Liver (tissue), 8 donors: ENCODE measurements at regions not wholly inside any gene's neighbourhood (a gene's known extent, or its start where the extent isn't known, plus 50 kb on each side); places are given as distances from the start of the nearest gene placed in this dataset.

Source experiments
- DNase-seq: peaks from one replicate; pipeline ENCODE4 v3.0.0-alpha.2; 2017; ENCODE audit warnings: low spot score
- H3K27ac ChIP-seq, 2 donors: one replicate each; pipeline ENCODE4 v1.7.0; 2013; ENCODE audit warnings: inconsistent platforms in 2 of 2, low read length in 2 of 2, control low read depth in 1 of 2, low read depth in 1 of 2, mild to moderate bottlenecking in 1 of 2
- H3K27me3 ChIP-seq, 4 donors: one replicate each; pipeline versions ENCODE4 v1.6.1 to v1.7.0; 2013; ENCODE audit warnings: low read length in 3 of 4, inconsistent platforms in 1 of 4, mild to moderate bottlenecking in 1 of 4, moderate library complexity in 1 of 4; ENCODE audit not compliant: control insufficient read depth in 4 of 4, insufficient read depth in 4 of 4
- H3K36me3 ChIP-seq, 4 donors: one replicate each; pipeline versions ENCODE4 v1.6.1 to v1.7.0; 2013; ENCODE audit warnings: low read length in 3 of 4, mild to moderate bottlenecking in 3 of 4, low read depth in 1 of 4, moderate library complexity in 1 of 4; ENCODE audit not compliant: control insufficient read depth in 4 of 4, insufficient read depth in 3 of 4
- H3K4me1 ChIP-seq, 4 donors: one replicate each; pipeline versions ENCODE4 v1.6.1 to v1.7.0; 2013; ENCODE audit warnings: low read length in 3 of 4, mild to moderate bottlenecking in 3 of 4, moderate library complexity in 1 of 4; ENCODE audit not compliant: control insufficient read depth in 4 of 4, insufficient read depth in 4 of 4
- H3K4me3 ChIP-seq, 3 donors: one replicate each; pipeline versions ENCODE4 v1.6.1 to v1.7.0; 2013; ENCODE audit warnings: low read length in 3 of 3, control low read depth in 1 of 3, low read depth in 1 of 3, mild to moderate bottlenecking in 1 of 3
- H3K9ac ChIP-seq, 2 donors: one replicate each; pipeline ENCODE4 v1.7.0; 2013; ENCODE audit warnings: low read length in 2 of 2, mild to moderate bottlenecking in 2 of 2, moderate library complexity in 2 of 2, control low read depth in 1 of 2, low read depth in 1 of 2
- H3K9me3 ChIP-seq, 4 donors: one replicate each; pipeline versions ENCODE4 v1.6.1 to v1.7.0; 2013; ENCODE audit warnings: low read length in 3 of 4; ENCODE audit not compliant: control insufficient read depth in 4 of 4
- EGR1 ChIP-seq, 2 donors: IDR thresholded peaks; 2 replicates each; pipeline ENCODE4 v1.6.1; 2016 to 2018; ENCODE audit warnings: antibody characterized with exemption in 2 of 2, low read depth in 2 of 2
- FOXA1 ChIP-seq: IDR thresholded peaks from 2 replicates; pipeline ENCODE4 v1.6.1; 2016; ENCODE audit warnings: antibody characterized with exemption
- FOXA2 ChIP-seq: IDR thresholded peaks from 2 replicates; pipeline ENCODE4 v1.6.1; 2016; ENCODE audit warnings: antibody characterized with exemption
- GABPA ChIP-seq, 2 donors: IDR thresholded peaks in 1 of 2; conservative IDR thresholded peaks in 1 of 2; 2 replicates each; pipeline ENCODE4 v1.6.1; 2016; ENCODE audit warnings: antibody characterized with exemption in 2 of 2, mild to moderate bottlenecking in 1 of 2, moderate library complexity in 1 of 2
- HNF4A ChIP-seq, 2 donors: conservative IDR thresholded peaks; 2 replicates each; pipeline ENCODE4 v1.6.1; 2016; ENCODE audit warnings: antibody characterized with exemption in 2 of 2, mild to moderate bottlenecking in 2 of 2
- HNF4G ChIP-seq: IDR thresholded peaks from 2 replicates; pipeline ENCODE4 v1.6.1; 2016; ENCODE audit warnings: antibody characterized with exemption
- JUND ChIP-seq, 2 donors: IDR thresholded peaks; 2 replicates each; pipeline ENCODE4 v1.6.1; 2016; ENCODE audit warnings: antibody characterized with exemption in 2 of 2
- NR2F2 ChIP-seq: IDR thresholded peaks from 2 replicates; pipeline ENCODE4 v1.6.1; 2016; ENCODE audit warnings: antibody characterized with exemption
- RAD21 ChIP-seq, 2 donors: IDR thresholded peaks; 2 replicates each; pipeline ENCODE4 v1.6.1; 2016; ENCODE audit warnings: antibody characterized with exemption in 2 of 2, mild to moderate bottlenecking in 2 of 2
- RXRA ChIP-seq, 2 donors: IDR thresholded peaks; 2 replicates each; pipeline ENCODE4 v1.6.1; 2017 to 2018; ENCODE audit warnings: antibody characterized with exemption in 2 of 2, mild to moderate bottlenecking in 1 of 2
- SP1 ChIP-seq: IDR thresholded peaks from 2 replicates; pipeline ENCODE4 v1.6.1; 2018; ENCODE audit warnings: antibody characterized with exemption, mild to moderate bottlenecking
- TAF1 ChIP-seq: conservative IDR thresholded peaks from 2 replicates; pipeline ENCODE4 v1.6.1; 2016; ENCODE audit warnings: antibody characterized with exemption, mild to moderate bottlenecking
- YY1 ChIP-seq: IDR thresholded peaks from 2 replicates; pipeline ENCODE4 v1.6.1; 2016; ENCODE audit warnings: antibody characterized with exemption, mild to moderate bottlenecking
- WGBS: extraction: QIAGEN DNeasy Blood & Tissue Kit; methylation state at CpG from one replicate; pipeline ENCODE4 v1.1.7; 2013; 5-methylcytosine and 5-hydroxymethylcytosine counted together
- TF ChIP-seq, protein P1 (sequence below): IDR thresholded peaks from 2 replicates; pipeline ENCODE4 v1.6.1; 2016; ENCODE audit warnings: antibody characterized with exemption
- TF ChIP-seq, protein P2 (sequence below): IDR thresholded peaks from 2 replicates; pipeline ENCODE4 v1.6.1; 2016; ENCODE audit warnings: antibody characterized with exemption
- TF ChIP-seq, protein P3 (sequence below): IDR thresholded peaks from 2 replicates; pipeline ENCODE4 v1.6.1; 2016; ENCODE audit warnings: antibody characterized with exemption
- TF ChIP-seq, protein P4 (sequence below): fragments of 150-350 bp; IDR thresholded peaks from 2 replicates; pipeline ENCODE4 v1.5.1; 2017; ENCODE audit warnings: improper control_type of control experiment, low read depth, low read length; ENCODE audit not compliant: missing input control
- TF ChIP-seq, protein P5 (sequence below): IDR thresholded peaks from 2 replicates; pipeline ENCODE4 v1.6.1; 2016; ENCODE audit warnings: antibody characterized with exemption, mild to moderate bottlenecking
- donor health status: healthy.
- donor health status: healthy.
- donor health status: healthy.
- donor health status: healthy.
- donor health status: healthy.

DNA sequence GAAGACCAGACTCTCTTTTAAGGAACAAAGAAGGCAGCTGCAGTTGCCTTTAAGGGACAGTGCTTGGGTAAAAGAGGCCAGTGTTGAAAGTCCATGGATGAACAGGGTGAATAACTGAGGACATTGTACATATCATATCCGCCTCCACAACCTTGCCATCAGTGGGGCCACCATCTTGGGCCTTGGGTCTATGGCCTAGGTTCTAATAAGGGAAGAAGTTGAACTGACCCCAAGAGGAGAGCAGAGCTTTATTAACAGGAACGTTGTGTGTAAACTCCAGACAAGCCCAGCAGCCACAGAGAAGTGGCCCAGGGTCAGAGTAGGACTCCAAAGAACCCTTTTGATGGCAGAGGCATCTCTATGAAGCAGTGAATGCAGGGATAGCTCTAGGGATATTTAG, 332.8 kb downstream of the CYP26B1 start:
- H3K9me3 ChIP-seq = no peaks in the 10 kb centered on the region
- TF ChIP-seq NR2F2 (no peak), GABPA (IDR thresholded peaks at IDR 0.05 in 1 of 2, conservative IDR thresholded peaks at IDR 0.05 in 1 of 2) (no peak), TAF1 (no peak), HNF4G (no peak), EGR1 (IDR thresholded peaks at IDR 0.05; ENCODE audit: low read depth in 2 of 2) (no peak), FOXA2 (no peak), SP1 (no peak), HNF4A (conservative IDR thresholded peaks at IDR 0.05) (no peak), JUND (IDR thresholded peaks at IDR 0.05) (no peak)
- TF ChIP-seq, protein P1, sequence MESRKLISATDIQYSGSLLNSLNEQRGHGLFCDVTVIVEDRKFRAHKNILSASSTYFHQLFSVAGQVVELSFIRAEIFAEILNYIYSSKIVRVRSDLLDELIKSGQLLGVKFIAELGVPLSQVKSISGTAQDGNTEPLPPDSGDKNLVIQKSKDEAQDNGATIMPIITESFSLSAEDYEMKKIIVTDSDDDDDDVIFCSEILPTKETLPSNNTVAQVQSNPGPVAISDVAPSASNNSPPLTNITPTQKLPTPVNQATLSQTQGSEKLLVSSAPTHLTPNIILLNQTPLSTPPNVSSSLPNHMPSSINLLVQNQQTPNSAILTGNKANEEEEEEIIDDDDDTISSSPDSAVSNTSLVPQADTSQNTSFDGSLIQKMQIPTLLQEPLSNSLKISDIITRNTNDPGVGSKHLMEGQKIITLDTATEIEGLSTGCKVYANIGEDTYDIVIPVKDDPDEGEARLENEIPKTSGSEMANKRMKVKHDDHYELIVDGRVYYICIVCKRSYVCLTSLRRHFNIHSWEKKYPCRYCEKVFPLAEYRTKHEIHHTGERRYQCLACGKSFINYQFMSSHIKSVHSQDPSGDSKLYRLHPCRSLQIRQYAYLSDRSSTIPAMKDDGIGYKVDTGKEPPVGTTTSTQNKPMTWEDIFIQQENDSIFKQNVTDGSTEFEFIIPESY = no peak
- TF ChIP-seq, protein P2, sequence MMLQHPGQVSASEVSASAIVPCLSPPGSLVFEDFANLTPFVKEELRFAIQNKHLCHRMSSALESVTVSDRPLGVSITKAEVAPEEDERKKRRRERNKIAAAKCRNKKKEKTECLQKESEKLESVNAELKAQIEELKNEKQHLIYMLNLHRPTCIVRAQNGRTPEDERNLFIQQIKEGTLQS = no peak
- TF ChIP-seq, protein P3, sequence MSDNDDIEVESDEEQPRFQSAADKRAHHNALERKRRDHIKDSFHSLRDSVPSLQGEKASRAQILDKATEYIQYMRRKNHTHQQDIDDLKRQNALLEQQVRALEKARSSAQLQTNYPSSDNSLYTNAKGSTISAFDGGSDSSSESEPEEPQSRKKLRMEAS = no peak
- WGBS = 80% methylated on average over 2 of the region's 2 CpGs
- no peak overlapping the region for H3K27ac ChIP-seq
- H3K4me3 ChIP-seq = no peak overlapping the region
- no peaks in the 10 kb centered on the region for H3K27me3 ChIP-seq
- no peak overlapping the region for H3K9ac ChIP-seq
- DNase-seq = no peak
- no peaks in the 10 kb centered on the region for H3K36me3 ChIP-seq
- no peaks in the 10 kb centered on the region for H3K4me1 ChIP-seq

DNA sequence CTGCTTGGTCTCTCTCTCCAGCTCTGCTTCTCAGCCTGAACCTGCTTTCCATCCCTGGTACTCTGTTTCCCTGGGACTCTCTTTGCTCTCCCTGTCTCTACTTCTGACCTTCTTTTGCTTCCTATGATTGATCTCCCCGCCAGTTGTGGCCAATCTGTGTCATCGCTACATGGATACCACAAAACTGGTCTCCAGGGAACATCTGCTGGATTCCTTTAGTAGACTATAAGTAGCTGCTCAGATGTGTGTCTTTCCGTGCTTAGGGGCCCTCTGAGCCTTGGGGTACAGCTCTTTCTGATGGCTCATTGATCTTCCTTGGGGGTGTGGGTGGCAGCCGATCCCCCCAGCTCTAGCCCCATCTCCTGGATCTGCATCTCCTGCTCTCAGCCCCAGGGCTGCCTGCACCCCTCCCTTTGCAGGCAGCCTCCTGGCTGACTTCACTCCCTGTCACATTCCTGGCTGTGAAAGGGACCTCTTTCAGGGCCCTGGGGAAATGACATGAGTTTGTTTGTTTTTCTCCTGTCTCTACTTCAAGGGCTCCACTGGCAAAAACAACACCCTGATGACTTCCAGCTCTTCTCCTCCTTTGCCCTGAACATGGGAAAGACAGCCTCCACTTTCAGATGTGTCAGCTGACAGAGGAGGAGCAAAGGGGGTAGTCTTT, 333.7 kb downstream of the CYP26B1 start:
- 90% methylated on average over 4 of the region's 4 CpGs for WGBS
- DNase-seq = no peak
- no peaks in the 10 kb centered on the region for H3K4me1 ChIP-seq
- no peak overlapping the region for H3K4me3 ChIP-seq
- no peaks in the 10 kb centered on the region for H3K27me3 ChIP-seq
- H3K36me3 ChIP-seq = no peaks in the 10 kb centered on the region
- H3K9ac ChIP-seq = no peak overlapping the region
- H3K9me3 ChIP-seq = no peaks in the 10 kb centered on the region
- H3K27ac ChIP-seq = no peak overlapping the region
- no peak for TF ChIP-seq TAF1
- no peak for TF ChIP-seq FOXA2
- TF ChIP-seq, protein P1 = no peak
- TF ChIP-seq RXRA (IDR thresholded peaks at IDR 0.05) = no peak
- TF ChIP-seq HNF4A (conservative IDR thresholded peaks at IDR 0.05) = no peak
- no peak for TF ChIP-seq HNF4G
- TF ChIP-seq, protein P4, sequence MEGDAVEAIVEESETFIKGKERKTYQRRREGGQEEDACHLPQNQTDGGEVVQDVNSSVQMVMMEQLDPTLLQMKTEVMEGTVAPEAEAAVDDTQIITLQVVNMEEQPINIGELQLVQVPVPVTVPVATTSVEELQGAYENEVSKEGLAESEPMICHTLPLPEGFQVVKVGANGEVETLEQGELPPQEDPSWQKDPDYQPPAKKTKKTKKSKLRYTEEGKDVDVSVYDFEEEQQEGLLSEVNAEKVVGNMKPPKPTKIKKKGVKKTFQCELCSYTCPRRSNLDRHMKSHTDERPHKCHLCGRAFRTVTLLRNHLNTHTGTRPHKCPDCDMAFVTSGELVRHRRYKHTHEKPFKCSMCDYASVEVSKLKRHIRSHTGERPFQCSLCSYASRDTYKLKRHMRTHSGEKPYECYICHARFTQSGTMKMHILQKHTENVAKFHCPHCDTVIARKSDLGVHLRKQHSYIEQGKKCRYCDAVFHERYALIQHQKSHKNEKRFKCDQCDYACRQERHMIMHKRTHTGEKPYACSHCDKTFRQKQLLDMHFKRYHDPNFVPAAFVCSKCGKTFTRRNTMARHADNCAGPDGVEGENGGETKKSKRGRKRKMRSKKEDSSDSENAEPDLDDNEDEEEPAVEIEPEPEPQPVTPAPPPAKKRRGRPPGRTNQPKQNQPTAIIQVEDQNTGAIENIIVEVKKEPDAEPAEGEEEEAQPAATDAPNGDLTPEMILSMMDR = no peak
- TF ChIP-seq, protein P5, sequence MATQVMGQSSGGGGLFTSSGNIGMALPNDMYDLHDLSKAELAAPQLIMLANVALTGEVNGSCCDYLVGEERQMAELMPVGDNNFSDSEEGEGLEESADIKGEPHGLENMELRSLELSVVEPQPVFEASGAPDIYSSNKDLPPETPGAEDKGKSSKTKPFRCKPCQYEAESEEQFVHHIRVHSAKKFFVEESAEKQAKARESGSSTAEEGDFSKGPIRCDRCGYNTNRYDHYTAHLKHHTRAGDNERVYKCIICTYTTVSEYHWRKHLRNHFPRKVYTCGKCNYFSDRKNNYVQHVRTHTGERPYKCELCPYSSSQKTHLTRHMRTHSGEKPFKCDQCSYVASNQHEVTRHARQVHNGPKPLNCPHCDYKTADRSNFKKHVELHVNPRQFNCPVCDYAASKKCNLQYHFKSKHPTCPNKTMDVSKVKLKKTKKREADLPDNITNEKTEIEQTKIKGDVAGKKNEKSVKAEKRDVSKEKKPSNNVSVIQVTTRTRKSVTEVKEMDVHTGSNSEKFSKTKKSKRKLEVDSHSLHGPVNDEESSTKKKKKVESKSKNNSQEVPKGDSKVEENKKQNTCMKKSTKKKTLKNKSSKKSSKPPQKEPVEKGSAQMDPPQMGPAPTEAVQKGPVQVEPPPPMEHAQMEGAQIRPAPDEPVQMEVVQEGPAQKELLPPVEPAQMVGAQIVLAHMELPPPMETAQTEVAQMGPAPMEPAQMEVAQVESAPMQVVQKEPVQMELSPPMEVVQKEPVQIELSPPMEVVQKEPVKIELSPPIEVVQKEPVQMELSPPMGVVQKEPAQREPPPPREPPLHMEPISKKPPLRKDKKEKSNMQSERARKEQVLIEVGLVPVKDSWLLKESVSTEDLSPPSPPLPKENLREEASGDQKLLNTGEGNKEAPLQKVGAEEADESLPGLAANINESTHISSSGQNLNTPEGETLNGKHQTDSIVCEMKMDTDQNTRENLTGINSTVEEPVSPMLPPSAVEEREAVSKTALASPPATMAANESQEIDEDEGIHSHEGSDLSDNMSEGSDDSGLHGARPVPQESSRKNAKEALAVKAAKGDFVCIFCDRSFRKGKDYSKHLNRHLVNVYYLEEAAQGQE = no peak
- TF ChIP-seq FOXA1 = no peak
- no peak for TF ChIP-seq JUND (IDR thresholded peaks at IDR 0.05)
- TF ChIP-seq RAD21 (IDR thresholded peaks at IDR 0.05) = no peak
- TF ChIP-seq EGR1 (IDR thresholded peaks at IDR 0.05; ENCODE audit: low read depth in 2 of 2) = no peak
- TF ChIP-seq GABPA (IDR thresholded peaks at IDR 0.05 in 1 of 2, conservative IDR thresholded peaks at IDR 0.05 in 1 of 2) = no peak
- TF ChIP-seq, protein P3 = no peak
- TF ChIP-seq, protein P2 = no peak
- TF ChIP-seq SP1 = no peak
- no peak for TF ChIP-seq NR2F2
- no peak for TF ChIP-seq YY1
